Muscle layer of duodenum (tissue), 2 donors: ENCODE measurements at regions not wholly inside any gene's neighbourhood (a gene's known extent, or its start where the extent isn't known, plus 50 kb on each side); places are given as distances from the start of the nearest gene placed in this dataset.

Experiments
- H3K27ac ChIP-seq: one replicate; pipeline ENCODE4 v1.7.0; 2013; ENCODE audit warnings: mild to moderate bottlenecking, low read length
- H3K27me3 ChIP-seq: one replicate; pipeline ENCODE4 v1.7.0; 2013; ENCODE audit warnings: low read depth, mild to moderate bottlenecking, control low read depth, low read length
- H3K36me3 ChIP-seq, 2 donors: one replicate each; pipeline ENCODE4 v1.7.0; 2013; ENCODE audit warnings: low read length in 2 of 2, control low read depth in 1 of 2, mild to moderate bottlenecking in 1 of 2; ENCODE audit not compliant: insufficient read depth in 2 of 2, control insufficient read depth in 1 of 2
- H3K4me1 ChIP-seq, 2 donors: one replicate each; pipeline ENCODE4 v1.7.0; 2013; ENCODE audit warnings: low read length in 2 of 2, mild to moderate bottlenecking in 2 of 2, control low read depth in 1 of 2, moderate library complexity in 1 of 2; ENCODE audit not compliant: insufficient read depth in 2 of 2, control insufficient read depth in 1 of 2
- H3K4me3 ChIP-seq, 2 donors: one replicate each; pipeline ENCODE4 v1.7.0; 2013; ENCODE audit warnings: low read length in 2 of 2, low read depth in 1 of 2, mild to moderate bottlenecking in 1 of 2
- H3K9me3 ChIP-seq, 2 donors: one replicate each; pipeline ENCODE4 v1.7.0; 2013; ENCODE audit warnings: low read length in 2 of 2, control low read depth in 1 of 2, mild to moderate bottlenecking in 1 of 2; ENCODE audit not compliant: control insufficient read depth in 1 of 2
- donor health status: healthy.

- Histone ChIP-seq H3K27ac (no peak overlapping the region), H3K4me1 (no peaks in the 10 kb centered on the region), H3K9me3 (no peaks in the 10 kb centered on the region), H3K4me3 (no peak overlapping the region), H3K27me3 (no peaks in the 10 kb centered on the region), H3K36me3 (no peaks in the 10 kb centered on the region)
These were observed 208.6 kb upstream of the KIAA1217 start for GRCh38 chr10:24000271-24000813.

- Histone ChIP-seq H3K27ac (no peak overlapping the region), H3K36me3 (no peaks in the 10 kb centered on the region), H3K9me3 (no peaks in the 10 kb centered on the region), H3K27me3 (no peaks in the 10 kb centered on the region), H3K4me1 (no peaks in the 10 kb centered on the region), H3K4me3 (no peak overlapping the region)
These were observed 202.2 kb upstream of the KIAA1217 start for GRCh38 chr10:24006741-24007140.

DNA sequence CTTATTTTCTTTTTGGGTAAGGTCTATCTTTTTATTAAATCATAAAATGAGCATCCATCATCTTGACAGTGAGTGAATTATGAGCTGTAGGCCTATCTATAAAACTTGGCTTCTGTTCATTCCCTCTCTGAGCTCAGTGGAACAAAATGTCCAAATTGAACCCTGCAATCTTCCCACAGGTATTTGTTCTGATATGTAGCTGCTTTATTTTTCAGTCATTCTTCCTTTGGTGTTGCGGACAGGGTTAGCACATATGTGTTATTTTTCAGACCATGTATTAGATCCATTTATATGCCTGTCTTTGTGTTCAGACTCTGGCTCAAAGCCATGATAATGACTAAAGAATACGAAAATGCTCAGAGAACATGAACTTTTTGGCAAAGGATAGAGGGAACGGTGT is 201.6 kb upstream of the KIAA1217 start:
- Histone ChIP-seq H3K4me1 (no peaks in the 10 kb centered on the region), H3K27me3 (no peaks in the 10 kb centered on the region), H3K9me3 (no peaks in the 10 kb centered on the region), H3K36me3 (no peaks in the 10 kb centered on the region), H3K4me3 (no peak overlapping the region), H3K27ac (no peak overlapping the region)

- no peak overlapping the region for H3K4me3 ChIP-seq
- H3K36me3 ChIP-seq = no peaks in the 10 kb centered on the region
- H3K9me3 ChIP-seq = no peaks in the 10 kb centered on the region
- H3K4me1 ChIP-seq = no peaks in the 10 kb centered on the region
- no peak overlapping the region for H3K27ac ChIP-seq
- H3K27me3 ChIP-seq = no peaks in the 10 kb centered on the region
These were observed 200.5 kb upstream of the KIAA1217 start for GRCh38 chr10:24008164-24009091.

DNA sequence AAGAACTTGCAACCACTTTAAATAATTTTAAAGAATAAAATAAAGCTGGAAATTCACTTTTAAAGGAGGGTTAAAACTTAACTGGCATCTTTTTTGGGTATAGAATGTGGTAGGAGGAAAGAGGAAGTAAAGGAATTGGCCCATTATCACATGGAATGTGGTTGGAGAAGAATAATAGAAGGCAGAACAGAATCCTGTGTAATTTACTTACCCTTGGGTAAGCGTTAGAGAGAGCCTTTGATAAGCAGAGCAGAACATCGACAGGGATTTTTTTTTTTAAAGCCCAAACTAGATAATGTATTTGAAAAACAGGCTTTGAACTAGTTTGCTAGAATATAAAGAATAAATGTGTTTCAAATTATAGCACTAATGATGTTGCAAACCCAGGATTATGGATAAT is 199.8 kb upstream of the KIAA1217 start:
- no peaks in the 10 kb centered on the region for H3K27me3 ChIP-seq
- no peaks in the 10 kb centered on the region for H3K9me3 ChIP-seq
- no peak overlapping the region for H3K27ac ChIP-seq
- no peaks in the 10 kb centered on the region for H3K36me3 ChIP-seq
- H3K4me1 ChIP-seq = no peaks in the 10 kb centered on the region
- H3K4me3 ChIP-seq = no peak overlapping the region

GRCh38 chr10:24009736-24010135 is 199.2 kb upstream of the KIAA1217 start:
- Histone ChIP-seq H3K27me3 (no peaks in the 10 kb centered on the region), H3K4me3 (no peak overlapping the region), H3K9me3 (no peaks in the 10 kb centered on the region), H3K36me3 (no peaks in the 10 kb centered on the region), H3K4me1 (no peaks in the 10 kb centered on the region), H3K27ac (no peak overlapping the region)

DNA sequence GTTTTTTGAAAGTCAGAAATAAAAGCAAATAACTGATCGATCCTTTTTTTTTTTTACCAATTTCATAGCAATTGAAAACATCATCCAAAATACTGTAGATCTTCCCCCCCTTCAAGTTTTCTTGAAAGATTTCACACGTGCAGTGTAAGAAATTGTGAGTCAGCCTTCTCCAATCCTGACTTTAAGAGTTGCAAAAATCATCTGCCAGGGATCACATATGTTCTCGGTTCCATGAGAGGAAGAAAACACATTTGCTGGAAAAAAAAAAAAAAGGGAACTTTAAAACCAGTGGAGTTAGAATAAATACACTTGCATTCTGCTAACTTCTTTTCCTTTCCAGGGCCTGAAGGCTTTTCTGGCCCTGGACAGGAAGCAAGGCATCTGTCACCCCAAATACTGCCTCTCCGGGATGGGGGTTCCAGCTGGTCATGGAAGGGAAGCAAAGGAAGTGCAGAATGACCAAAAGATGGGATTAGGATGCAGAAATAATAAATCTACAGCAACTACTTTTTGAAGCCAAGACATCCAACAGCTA is 198.4 kb upstream of the KIAA1217 start:
- Histone ChIP-seq H3K27ac (no peak overlapping the region), H3K27me3 (no peaks in the 10 kb centered on the region), H3K9me3 (no peaks in the 10 kb centered on the region)

DNA sequence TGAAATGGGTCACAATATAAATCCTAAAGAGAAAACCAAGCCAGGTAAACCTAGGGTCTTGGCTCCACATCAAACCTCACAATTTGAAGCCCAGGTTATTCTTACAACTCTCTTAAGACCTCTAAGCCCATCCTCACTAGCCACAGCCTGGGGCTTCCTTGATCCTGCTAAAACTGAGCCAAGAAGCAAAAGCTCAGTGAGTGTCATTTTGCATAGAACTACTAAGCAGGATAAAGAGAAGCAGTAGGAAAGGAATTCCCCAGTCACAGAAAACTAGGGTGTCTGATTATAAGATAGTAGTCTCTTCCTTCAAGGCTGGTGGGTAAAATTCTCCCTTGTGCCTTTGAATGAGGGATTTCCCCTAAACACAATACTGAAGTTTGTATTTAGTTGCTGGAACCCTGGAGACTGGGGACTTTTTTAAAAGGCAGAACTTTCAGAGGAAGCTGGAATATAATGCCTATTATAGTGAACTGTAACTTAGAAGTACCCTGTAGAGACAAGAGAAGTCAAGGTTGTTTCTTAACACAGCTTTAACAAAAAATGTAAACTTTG is 196.6 kb upstream of the KIAA1217 start:
- Histone ChIP-seq H3K4me3 (no peak overlapping the region), H3K27me3 (no peaks in the 10 kb centered on the region), H3K4me1 (no peaks in the 10 kb centered on the region), H3K9me3 (no peaks in the 10 kb centered on the region), H3K27ac (no peak overlapping the region), H3K36me3 (no peaks in the 10 kb centered on the region)

More for the DNA sequence above, 198.4 kb upstream of the KIAA1217 start:
- H3K4me1 ChIP-seq = no peaks in the 10 kb centered on the region
- no peaks in the 10 kb centered on the region for H3K36me3 ChIP-seq
- H3K4me3 ChIP-seq = no peak overlapping the region

GRCh38 chr10:24027107-24027506 is 181.8 kb upstream of the KIAA1217 start:
- H3K4me1 ChIP-seq = no peaks in the 10 kb centered on the region
- H3K27me3 ChIP-seq = no peaks in the 10 kb centered on the region
- H3K9me3 ChIP-seq = no peaks in the 10 kb centered on the region
- no peak overlapping the region for H3K4me3 ChIP-seq
- no peaks in the 10 kb centered on the region for H3K36me3 ChIP-seq
- no peak overlapping the region for H3K27ac ChIP-seq

- Histone ChIP-seq H3K4me3 (no peak overlapping the region), H3K27ac (no peak overlapping the region), H3K27me3 (no peaks in the 10 kb centered on the region), H3K36me3 (no peaks in the 10 kb centered on the region), H3K9me3 (no peaks in the 10 kb centered on the region), H3K4me1 (no peaks in the 10 kb centered on the region)
These were observed 174.4 kb upstream of the KIAA1217 start for GRCh38 chr10:24034571-24034970.

GRCh38 chr10:24035761-24036160 is 173.2 kb upstream of the KIAA1217 start:
- Histone ChIP-seq H3K9me3 (no peaks in the 10 kb centered on the region), H3K27ac (no peak overlapping the region), H3K36me3 (no peaks in the 10 kb centered on the region), H3K27me3 (no peaks in the 10 kb centered on the region), H3K4me1 (no peaks in the 10 kb centered on the region), H3K4me3 (no peak overlapping the region)
